Nephron (organoid): ENCODE measurements at regions not wholly inside any gene's neighbourhood (a gene's known extent, or its start where the extent isn't known, plus 50 kb on each side); places are given as distances from the start of the nearest gene placed in this dataset.
"Not testable (repeated sequence)": the region's sequence is repeated elsewhere in the genome, so short reads cannot be mapped to it uniquely, and the experiment has no call there.

ENCODE experiments used
- H3K27ac Mint-ChIP-seq, 3 experiments: 2 replicates each; pipeline ENCODE4 v1.8.0; 2020; ENCODE audit warnings: mixed read lengths in 3 of 3, mild to moderate bottlenecking in 2 of 3, moderate library complexity in 1 of 3
- H3K27me3 Mint-ChIP-seq: 2 replicates; pipeline ENCODE4 v1.8.0; 2021; ENCODE audit warnings: low read depth, mild to moderate bottlenecking, moderate library complexity, mixed read lengths
- H3K36me3 Mint-ChIP-seq: 2 replicates; pipeline ENCODE4 v1.8.0; 2020; ENCODE audit warnings: low read depth, mixed read lengths
- H3K4me1 Mint-ChIP-seq: 2 replicates; pipeline ENCODE4 v1.8.0; 2020; ENCODE audit warnings: mixed read lengths
- H3K4me3 Mint-ChIP-seq, 3 experiments: 2 replicates each; pipeline ENCODE4 v1.8.0; 2020; ENCODE audit warnings: mild to moderate bottlenecking in 3 of 3, mixed read lengths in 3 of 3, moderate library complexity in 2 of 3
- H3K9me3 Mint-ChIP-seq: 2 replicates; pipeline ENCODE4 v1.8.0; 2020; ENCODE audit warnings: mixed read lengths
- TF ChIP-seq, protein P1 (sequence below), 3 experiments: fragments of 200-600 bp; sonication (generic); IDR thresholded peaks; one replicate each; pipeline ENCODE4 v1.5.0; 2021; ENCODE audit warnings: antibody characterized with exemption in 3 of 3; ENCODE audit not compliant: unreplicated experiment in 3 of 3

DNA sequence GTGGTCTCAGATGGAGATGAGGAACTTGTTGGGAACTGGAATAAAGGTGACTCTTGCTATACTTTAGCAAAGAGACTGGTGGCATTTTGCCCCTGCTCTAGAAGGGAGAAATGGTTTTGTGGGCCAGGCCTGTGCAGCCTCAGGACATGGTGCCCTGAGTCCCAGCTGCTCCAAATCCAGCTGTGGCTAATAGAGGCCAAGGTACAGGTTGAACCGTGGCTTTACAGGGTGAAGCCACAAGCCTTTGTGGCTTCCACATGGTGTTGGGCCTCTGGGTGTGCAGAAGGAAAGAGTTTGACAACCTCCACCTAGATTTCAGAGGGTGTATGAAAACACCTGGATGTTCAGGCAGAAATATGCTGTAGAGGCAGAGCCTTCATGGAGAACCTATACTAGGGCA lies 586.0 kb downstream of the FLRT2 start:
- H3K36me3 Mint-ChIP-seq, result no peaks in the 10 kb centered on the region
- H3K9me3 Mint-ChIP-seq, result peaks cover 10% of the 10 kb centered on the region
- TF ChIP-seq, protein P1, sequence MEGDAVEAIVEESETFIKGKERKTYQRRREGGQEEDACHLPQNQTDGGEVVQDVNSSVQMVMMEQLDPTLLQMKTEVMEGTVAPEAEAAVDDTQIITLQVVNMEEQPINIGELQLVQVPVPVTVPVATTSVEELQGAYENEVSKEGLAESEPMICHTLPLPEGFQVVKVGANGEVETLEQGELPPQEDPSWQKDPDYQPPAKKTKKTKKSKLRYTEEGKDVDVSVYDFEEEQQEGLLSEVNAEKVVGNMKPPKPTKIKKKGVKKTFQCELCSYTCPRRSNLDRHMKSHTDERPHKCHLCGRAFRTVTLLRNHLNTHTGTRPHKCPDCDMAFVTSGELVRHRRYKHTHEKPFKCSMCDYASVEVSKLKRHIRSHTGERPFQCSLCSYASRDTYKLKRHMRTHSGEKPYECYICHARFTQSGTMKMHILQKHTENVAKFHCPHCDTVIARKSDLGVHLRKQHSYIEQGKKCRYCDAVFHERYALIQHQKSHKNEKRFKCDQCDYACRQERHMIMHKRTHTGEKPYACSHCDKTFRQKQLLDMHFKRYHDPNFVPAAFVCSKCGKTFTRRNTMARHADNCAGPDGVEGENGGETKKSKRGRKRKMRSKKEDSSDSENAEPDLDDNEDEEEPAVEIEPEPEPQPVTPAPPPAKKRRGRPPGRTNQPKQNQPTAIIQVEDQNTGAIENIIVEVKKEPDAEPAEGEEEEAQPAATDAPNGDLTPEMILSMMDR (IDR thresholded peaks at IDR 0.05; ENCODE audit: unreplicated experiment in 3 of 3), result no peak
- no peaks in the 10 kb centered on the region for H3K27me3 Mint-ChIP-seq
- H3K4me3 Mint-ChIP-seq, result no peak overlapping the region
- H3K27ac Mint-ChIP-seq, result no peak overlapping the region
- H3K4me1 Mint-ChIP-seq, result no peaks in the 10 kb centered on the region

DNA sequence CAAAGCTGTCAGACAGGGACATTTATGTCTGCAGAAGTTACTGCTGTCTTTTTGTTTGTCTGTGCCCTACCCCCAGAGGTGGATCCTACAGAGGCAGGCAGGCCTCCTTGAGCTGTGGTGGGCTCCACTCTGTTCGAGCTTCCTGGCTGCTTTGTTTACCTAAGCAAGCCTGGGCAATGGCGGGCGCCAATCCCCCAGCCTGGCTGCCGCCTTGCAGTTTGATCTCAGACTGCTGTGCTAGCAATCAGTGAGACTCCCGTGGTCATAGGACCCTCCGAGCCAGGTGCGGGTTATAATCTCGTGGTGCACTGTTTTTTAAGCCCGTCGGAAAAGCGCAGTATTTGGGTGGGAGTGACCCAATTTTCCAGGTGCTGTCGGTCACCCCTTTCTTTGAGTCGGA lies 580.9 kb downstream of the FLRT2 start:
- not testable (repeated sequence) for H3K4me3 Mint-ChIP-seq, H3K9me3 Mint-ChIP-seq, H3K27ac Mint-ChIP-seq, H3K27me3 Mint-ChIP-seq, H3K36me3 Mint-ChIP-seq, H3K4me1 Mint-ChIP-seq

DNA sequence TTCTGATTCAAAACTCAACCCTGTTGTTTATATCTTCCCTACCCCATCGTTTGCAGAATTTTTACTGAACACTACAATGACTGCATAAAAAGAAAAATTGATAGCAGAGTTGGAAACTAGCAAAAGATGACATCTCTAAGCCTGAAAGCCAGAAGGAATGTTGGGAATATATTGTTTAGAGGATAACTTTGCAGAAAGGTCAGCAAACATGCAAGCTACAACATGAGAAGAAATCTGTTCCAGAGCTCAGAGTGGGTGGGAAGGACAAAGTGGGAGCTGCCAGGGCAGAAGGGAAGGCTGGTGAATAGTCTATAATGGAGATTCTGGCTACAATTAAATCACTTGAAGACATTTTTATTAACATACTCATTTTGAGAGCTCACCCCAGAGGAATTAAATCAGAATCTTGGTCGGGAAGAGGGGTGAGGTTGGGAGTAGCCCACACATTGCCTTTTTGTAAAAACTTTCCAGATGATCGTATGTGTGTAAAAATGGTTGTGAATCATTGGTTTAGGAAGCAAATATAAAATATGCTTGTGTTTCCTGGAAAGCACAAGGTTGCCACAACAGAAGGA lies 574.8 kb downstream of the FLRT2 start:
- H3K27ac Mint-ChIP-seq, result peak overlapping the region; percentile 71 to 93 (median 81)
- TF ChIP-seq, protein P1 (IDR thresholded peaks at IDR 0.05; ENCODE audit: unreplicated experiment in 3 of 3), result no peak

DNA sequence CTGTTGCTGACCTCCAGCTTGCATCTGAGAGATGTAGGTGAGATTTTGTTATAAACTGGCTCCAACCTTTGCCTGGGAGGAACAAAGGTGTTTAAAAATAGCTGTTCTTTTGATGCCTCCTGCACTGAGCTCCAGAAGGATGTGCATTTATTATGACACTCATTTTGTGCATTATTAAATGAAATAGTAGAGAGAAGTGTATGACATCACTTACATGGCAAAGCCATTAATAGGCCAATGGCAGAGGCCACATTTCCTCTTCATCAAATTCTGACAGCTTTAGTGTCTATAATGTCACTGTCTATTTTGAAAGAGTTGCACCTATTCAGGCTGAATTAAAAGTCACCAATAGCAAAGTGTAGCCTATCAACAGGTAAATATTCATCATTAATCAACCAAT lies 564.6 kb downstream of the FLRT2 start:
- H3K4me1 Mint-ChIP-seq, result no peaks in the 10 kb centered on the region
- TF ChIP-seq, protein P1 (IDR thresholded peaks at IDR 0.05; ENCODE audit: unreplicated experiment in 3 of 3), result no peak
- no peak overlapping the region for H3K27ac Mint-ChIP-seq
- H3K9me3 Mint-ChIP-seq, result peaks cover 24% of the 10 kb centered on the region
- H3K4me3 Mint-ChIP-seq, result no peak overlapping the region
- no peaks in the 10 kb centered on the region for H3K27me3 Mint-ChIP-seq
- no peaks in the 10 kb centered on the region for H3K36me3 Mint-ChIP-seq

More for the DNA sequence above, 574.8 kb downstream of the FLRT2 start:
- H3K4me3 Mint-ChIP-seq, result no peak overlapping the region
- H3K9me3 Mint-ChIP-seq, result peaks cover 22% of the 10 kb centered on the region
- H3K4me1 Mint-ChIP-seq, result peaks cover 8% of the 10 kb centered on the region
- H3K36me3 Mint-ChIP-seq, result peaks cover 4% of the 10 kb centered on the region
- no peaks in the 10 kb centered on the region for H3K27me3 Mint-ChIP-seq

DNA sequence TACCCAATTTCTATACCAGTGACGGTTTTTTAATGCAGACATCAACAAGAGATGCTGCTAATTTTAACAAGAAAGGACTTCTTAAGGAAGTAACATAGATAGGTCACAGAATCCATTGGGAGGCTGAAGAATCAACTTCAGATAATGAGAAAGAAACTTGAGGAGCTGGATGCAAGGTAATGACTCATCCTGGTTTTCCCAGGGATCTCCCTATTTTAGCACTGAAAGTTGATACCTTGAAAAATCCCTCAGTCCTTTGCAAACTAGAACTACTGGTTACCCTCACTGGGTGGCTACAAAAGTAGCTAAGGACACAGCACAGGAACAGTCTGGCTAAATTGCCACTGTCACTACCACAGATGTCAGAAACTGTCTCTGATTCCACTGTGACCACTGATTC lies 561.9 kb downstream of the FLRT2 start:
- no peak overlapping the region for H3K4me3 Mint-ChIP-seq
- TF ChIP-seq, protein P1 (IDR thresholded peaks at IDR 0.05; ENCODE audit: unreplicated experiment in 3 of 3), result no peak
- H3K9me3 Mint-ChIP-seq, result peaks cover 21% of the 10 kb centered on the region
- H3K27ac Mint-ChIP-seq, result no peak overlapping the region
- no peaks in the 10 kb centered on the region for H3K36me3 Mint-ChIP-seq
- no peaks in the 10 kb centered on the region for H3K27me3 Mint-ChIP-seq
- peaks cover 17% of the 10 kb centered on the region for H3K4me1 Mint-ChIP-seq

DNA sequence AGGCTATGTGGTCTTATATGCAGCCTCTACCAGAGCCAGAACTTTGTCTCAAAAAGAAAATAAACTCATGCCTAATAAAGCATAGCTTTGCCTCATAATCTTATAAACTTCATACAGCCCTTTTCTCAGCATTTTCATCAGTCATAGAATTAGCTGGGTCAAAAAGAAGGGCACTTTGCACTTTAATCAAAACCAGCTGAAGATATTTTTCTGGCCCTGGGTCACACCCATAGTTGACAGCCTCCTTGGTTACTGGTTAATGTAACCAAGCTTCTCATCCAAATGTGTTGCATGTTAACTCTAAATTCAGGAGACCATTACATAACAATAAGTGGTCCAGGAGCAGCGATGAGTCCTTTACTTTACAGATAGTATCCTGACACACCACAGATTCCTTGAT lies 558.2 kb downstream of the FLRT2 start:
- peaks cover 13% of the 10 kb centered on the region for H3K9me3 Mint-ChIP-seq
- peak overlapping the region; percentile 50 to 93 (median 80) for H3K27ac Mint-ChIP-seq
- TF ChIP-seq, protein P1 (IDR thresholded peaks at IDR 0.05; ENCODE audit: unreplicated experiment in 3 of 3), result no peak
- no peak overlapping the region for H3K4me3 Mint-ChIP-seq
- H3K4me1 Mint-ChIP-seq, result peaks cover 20% of the 10 kb centered on the region
- H3K36me3 Mint-ChIP-seq, result no peaks in the 10 kb centered on the region
- no peaks in the 10 kb centered on the region for H3K27me3 Mint-ChIP-seq
